ENCODE measurements at regions not wholly inside any gene's neighbourhood (a gene's known extent, or its start where the extent isn't known, plus 50 kb on each side); places are given as distances from the start of the nearest gene placed in this dataset.

- H3K36me3 Mint-ChIP-seq: no peaks in the 10 kb centered on the region
- H3K4me1 Mint-ChIP-seq: no peaks in the 10 kb centered on the region
- ATAC-seq (ENCODE audit: low read depth in 2 of 2) (no peak), DNase-seq (no peak)
- no peak overlapping the region for H3K4me3 Mint-ChIP-seq
- no peaks in the 10 kb centered on the region for H3K27me3 Mint-ChIP-seq
- H3K27ac Mint-ChIP-seq: no peak overlapping the region
- no peaks in the 10 kb centered on the region for H3K9me3 Mint-ChIP-seq
Observed at GRCh38 chr6:54719131-54719530, 127.4 kb upstream of the FAM83B start.

GRCh38 chr6:54719633-54720032 lies 126.9 kb upstream of the FAM83B start:
- H3K4me3 Mint-ChIP-seq: no peak overlapping the region

GRCh38 chr6:54722328-54722727 lies 124.2 kb upstream of the FAM83B start:
- no peaks in the 10 kb centered on the region for H3K36me3 Mint-ChIP-seq
- no peak for ATAC-seq (ENCODE audit: low read depth in 2 of 2)

More at GRCh38 chr6:54719633-54720032, 126.9 kb upstream of the FAM83B start:
- DNase-seq (no peak), ATAC-seq (ENCODE audit: low read depth in 2 of 2) (no peak)
- Mint-ChIP-seq H3K9me3 (no peaks in the 10 kb centered on the region), H3K27ac (no peak overlapping the region), H3K27me3 (no peaks in the 10 kb centered on the region), H3K36me3 (no peaks in the 10 kb centered on the region), H3K4me1 (no peaks in the 10 kb centered on the region)

GRCh38 chr6:54729716-54730115 lies 116.9 kb upstream of the FAM83B start:
- no peak overlapping the region for H3K27ac Mint-ChIP-seq
- H3K27me3 Mint-ChIP-seq: no peaks in the 10 kb centered on the region
- no peak for DNase-seq
- H3K36me3 Mint-ChIP-seq: peaks cover 0 to 3% of the 10 kb centered on the region in 2 donors
- H3K4me3 Mint-ChIP-seq: no peak overlapping the region
- no peak for ATAC-seq (ENCODE audit: low read depth in 2 of 2)
- no peaks in the 10 kb centered on the region for H3K4me1 Mint-ChIP-seq
- peaks cover 0 to 13% (median 10%) of the 10 kb centered on the region in 7 donors for H3K9me3 Mint-ChIP-seq

More at GRCh38 chr6:54722328-54722727, 124.2 kb upstream of the FAM83B start:
- H3K4me3 Mint-ChIP-seq: no peak overlapping the region
- no peaks in the 10 kb centered on the region for H3K9me3 Mint-ChIP-seq
- H3K27ac Mint-ChIP-seq: no peak overlapping the region
- no peak for DNase-seq
- no peaks in the 10 kb centered on the region for H3K4me1 Mint-ChIP-seq
- no peaks in the 10 kb centered on the region for H3K27me3 Mint-ChIP-seq

- Mint-ChIP-seq H3K4me1 (no peaks in the 10 kb centered on the region), H3K36me3 (peaks cover 0 to 3% of the 10 kb centered on the region in 2 donors), H3K4me3 (no peak overlapping the region), H3K9me3 (peaks cover 0 to 23% (median 12%) of the 10 kb centered on the region in 7 donors), H3K27ac (no peak overlapping the region), H3K27me3 (no peaks in the 10 kb centered on the region)
- DNase-seq: no peak
- no peak for ATAC-seq (ENCODE audit: low read depth in 2 of 2)
Observed at GRCh38 chr6:54730767-54731630, 115.6 kb upstream of the FAM83B start.

- Mint-ChIP-seq H3K9me3 (peaks cover 0 to 17% (median 11%) of the 10 kb centered on the region in 7 donors), H3K4me3 (no peak overlapping the region), H3K4me1 (no peaks in the 10 kb centered on the region), H3K27ac (no peak overlapping the region), H3K36me3 (no peaks in the 10 kb centered on the region), H3K27me3 (no peaks in the 10 kb centered on the region)
- ATAC-seq (ENCODE audit: low read depth in 2 of 2): no peak
- DNase-seq: no peak
Observed at GRCh38 chr6:54737247-54737646, 109.3 kb upstream of the FAM83B start.

- H3K27ac Mint-ChIP-seq: no peak overlapping the region
- H3K27me3 Mint-ChIP-seq: no peaks in the 10 kb centered on the region
- ATAC-seq (ENCODE audit: low read depth in 2 of 2) (no peak), DNase-seq (no peak)
- H3K4me3 Mint-ChIP-seq: no peak overlapping the region
- H3K9me3 Mint-ChIP-seq: peaks cover 0 to 22% (median 14%) of the 10 kb centered on the region in 7 donors
- no peaks in the 10 kb centered on the region for H3K36me3 Mint-ChIP-seq
- H3K4me1 Mint-ChIP-seq: no peaks in the 10 kb centered on the region
Observed at GRCh38 chr6:54747955-54748354, 98.6 kb upstream of the FAM83B start.

- H3K27ac Mint-ChIP-seq: no peak overlapping the region
- no peaks in the 10 kb centered on the region for H3K36me3 Mint-ChIP-seq
- H3K9me3 Mint-ChIP-seq: no peaks in the 10 kb centered on the region
- no peak for DNase-seq
- no peaks in the 10 kb centered on the region for H3K27me3 Mint-ChIP-seq
- no peaks in the 10 kb centered on the region for H3K4me1 Mint-ChIP-seq
- no peak overlapping the region for H3K4me3 Mint-ChIP-seq
- no peak for ATAC-seq (ENCODE audit: low read depth in 2 of 2)
Observed at GRCh38 chr6:54754406-54754805, 92.2 kb upstream of the FAM83B start.

GRCh38 chr6:54758340-54758739 lies 88.2 kb upstream of the FAM83B start:
- Mint-ChIP-seq H3K4me3 (no peak overlapping the region), H3K27me3 (no peaks in the 10 kb centered on the region), H3K36me3 (no peaks in the 10 kb centered on the region), H3K9me3 (peaks cover 0 to 3% (median 0%) of the 10 kb centered on the region in 7 donors), H3K27ac (no peak overlapping the region), H3K4me1 (no peaks in the 10 kb centered on the region)
- ATAC-seq (ENCODE audit: low read depth in 2 of 2): no peak
- no peak for DNase-seq

GRCh38 chr6:54768494-54768893 lies 78.1 kb upstream of the FAM83B start:
- H3K27ac Mint-ChIP-seq: no peak overlapping the region

GRCh38 chr6:54770328-54770727 lies 76.2 kb upstream of the FAM83B start:
- Mint-ChIP-seq H3K36me3 (no peaks in the 10 kb centered on the region), H3K27ac (no peak overlapping the region), H3K9me3 (peaks cover 0 to 2% (median 0%) of the 10 kb centered on the region in 7 donors), H3K27me3 (no peaks in the 10 kb centered on the region), H3K4me3 (no peak overlapping the region), H3K4me1 (no peaks in the 10 kb centered on the region)
- DNase-seq: no peak
- no peak for ATAC-seq (ENCODE audit: low read depth in 2 of 2)

More at GRCh38 chr6:54768494-54768893, 78.1 kb upstream of the FAM83B start:
- Mint-ChIP-seq H3K9me3 (peaks cover 0 to 2% (median 0%) of the 10 kb centered on the region in 7 donors), H3K4me1 (no peaks in the 10 kb centered on the region), H3K4me3 (no peak overlapping the region), H3K27me3 (no peaks in the 10 kb centered on the region), H3K36me3 (no peaks in the 10 kb centered on the region)
- ATAC-seq (ENCODE audit: low read depth in 2 of 2) (no peak), DNase-seq (no peak)

- Mint-ChIP-seq H3K27ac (no peak overlapping the region), H3K36me3 (no peaks in the 10 kb centered on the region), H3K27me3 (no peaks in the 10 kb centered on the region), H3K9me3 (peaks cover 0 to 6% (median 0%) of the 10 kb centered on the region in 7 donors), H3K4me3 (no peak overlapping the region), H3K4me1 (no peaks in the 10 kb centered on the region)
- DNase-seq (no peak), ATAC-seq (ENCODE audit: low read depth in 2 of 2) (no peak)
Observed at GRCh38 chr6:54771968-54772367, 74.6 kb upstream of the FAM83B start.

GRCh38 chr6:54772610-54773009 lies 74.0 kb upstream of the FAM83B start:
- Mint-ChIP-seq H3K36me3 (no peaks in the 10 kb centered on the region), H3K4me3 (no peak overlapping the region), H3K4me1 (no peaks in the 10 kb centered on the region), H3K27ac (no peak overlapping the region), H3K27me3 (no peaks in the 10 kb centered on the region), H3K9me3 (peaks cover 0 to 6% (median 0%) of the 10 kb centered on the region in 7 donors)
- ATAC-seq (ENCODE audit: low read depth in 2 of 2) (no peak), DNase-seq (no peak)

- H3K27ac Mint-ChIP-seq: no peak overlapping the region
Observed at GRCh38 chr6:54775576-54775975, 71.0 kb upstream of the FAM83B start.

More at GRCh38 chr6:54775576-54775975, 71.0 kb upstream of the FAM83B start:
- H3K9me3 Mint-ChIP-seq: peaks cover 0 to 6% (median 0%) of the 10 kb centered on the region in 7 donors
- H3K4me1 Mint-ChIP-seq: no peaks in the 10 kb centered on the region
- no peaks in the 10 kb centered on the region for H3K27me3 Mint-ChIP-seq
- H3K4me3 Mint-ChIP-seq: no peak overlapping the region
- DNase-seq: no peak
- H3K36me3 Mint-ChIP-seq: no peaks in the 10 kb centered on the region
- no peak for ATAC-seq (ENCODE audit: low read depth in 2 of 2)

All from naive B cell (primary cell).